B cell (primary cell): ENCODE measurements at regions not wholly inside any gene's neighbourhood (a gene's known extent, or its start where the extent isn't known, plus 50 kb on each side); places are given as distances from the start of the nearest gene placed in this dataset.

ENCODE experiments used
- ATAC-seq: fragments of 200-7000 bp; cut with Tn5 transposase; one replicate; pipeline ENCODE4 v1.10.0; 2021; ENCODE audit warnings: low read depth, mild to moderate bottlenecking, moderate number of reproducible peaks, moderate library complexity
- CTCF ChIA-PET: fragments of 350-600 bp; sonication (Branson Sonifier 250); formaldehyde crosslinking; loops from one replicate; lab custom pipeline; 2021; ENCODE audit warnings: antibody characterized with exemption, inconsistent platforms; lab: Charles Lee
- POLR2A ChIA-PET: fragments of 350-600 bp; sonication (Branson Sonifier 250); formaldehyde crosslinking; loops from one replicate; lab custom pipeline; 2021; ENCODE audit warnings: antibody characterized with exemption; lab: Charles Lee
- DNase-seq: peaks from one replicate; pipeline ENCODE4 v3.0.0; 2013
- H2AFZ ChIP-seq: 2 replicates; pipeline ENCODE4 v1.6.1; 2012; ENCODE audit warnings: mild to moderate bottlenecking, low read depth, low read length; ENCODE audit not compliant: insufficient read depth, poor library complexity, severe bottlenecking
- H3K27ac ChIP-seq, 2 donors: 1 replicate in 1 of 2; 2 replicates in 1 of 2; pipeline ENCODE4 v1.5.1; 2012 to 2013; ENCODE audit warnings: low read length in 2 of 2, mild to moderate bottlenecking in 2 of 2, moderate library complexity in 1 of 2
- H3K27me3 ChIP-seq, 4 experiments: fragments of 200-600 bp in 1 of 4; sonication (generic) in 1 of 4; replicated peaks in 1 of 4; 1 replicate in 2 of 4; 2 replicates in 2 of 4; pipeline versions ENCODE4 v1.6.1 to v1.7.0; 2013 to 2016; ENCODE audit warnings: low read length in 3 of 4, mild to moderate bottlenecking in 2 of 4, mixed read lengths in 1 of 4, moderate library complexity in 1 of 4; ENCODE audit not compliant: insufficient read depth in 4 of 4, control insufficient read depth in 3 of 4; ENCODE audit errors: control extremely low read depth in 1 of 4
- H3K36me3 ChIP-seq, 2 experiments: replicated peaks in 1 of 2; 1 replicate in 1 of 2; 2 replicates in 1 of 2; pipeline versions ENCODE4 v1.6.1 to v1.7.1; 2013; ENCODE audit warnings: low read length in 1 of 2; ENCODE audit not compliant: insufficient read depth in 2 of 2, control insufficient read depth in 1 of 2; ENCODE audit errors: control extremely low read depth in 1 of 2, extremely low read depth in 1 of 2
- H3K4me1 ChIP-seq, 2 donors: fragments of 200-600 bp in 1 of 2; sonication (generic) in 1 of 2; 1 replicate in 1 of 2; 2 replicates in 1 of 2; pipeline versions ENCODE4 v1.5.1 to v1.6.1; 2013 to 2017; ENCODE audit warnings: low read length in 2 of 2; ENCODE audit not compliant: control insufficient read depth in 2 of 2, insufficient read depth in 2 of 2
- H3K4me2 ChIP-seq: replicated peaks from 2 replicates; pipeline ENCODE3; 2012; ENCODE audit warnings: mild to moderate bottlenecking, low read depth, low read length; ENCODE audit not compliant: poor library complexity, severe bottlenecking
- H3K4me3 ChIP-seq, 5 experiments: fragments of 200-600 bp in 1 of 5; sonication (generic) in 1 of 5; 1 replicate in 3 of 5; 2 replicates in 2 of 5; pipeline versions ENCODE4 v1.5.1 to v1.7.0; 2011 to 2016; ENCODE audit warnings: low read length in 4 of 5, mild to moderate bottlenecking in 4 of 5, low read depth in 2 of 5, control low read depth in 1 of 5, moderate library complexity in 1 of 5; ENCODE audit not compliant: insufficient read depth in 1 of 5; ENCODE audit errors: control extremely low read depth in 1 of 5, extremely low read depth in 1 of 5
- H3K79me2 ChIP-seq: fragments of 200-600 bp; sonication (generic); one replicate; pipeline ENCODE4 v1.6.0; 2016; ENCODE audit warnings: low read length; ENCODE audit not compliant: control insufficient read depth, insufficient read depth
- H3K9ac ChIP-seq: fragments of 200-600 bp; sonication (generic); 2 replicates; pipeline ENCODE4 v1.6.1; 2017; ENCODE audit warnings: mild to moderate bottlenecking, low read length, moderate library complexity
- H3K9me3 ChIP-seq, 3 donors: one replicate each; pipeline versions ENCODE4 v1.6.1 to v1.7.1; 2013; ENCODE audit warnings: low read length in 2 of 3; ENCODE audit not compliant: control insufficient read depth in 2 of 3, insufficient read depth in 1 of 3; ENCODE audit errors: control extremely low read depth in 1 of 3
- H4K20me1 ChIP-seq: 2 replicates; pipeline ENCODE4 v1.6.0; 2012; ENCODE audit warnings: mild to moderate bottlenecking, low read length; ENCODE audit not compliant: insufficient read depth, control insufficient read depth, poor library complexity, severe bottlenecking
- H3K27ac Mint-ChIP-seq: one replicate; pipeline ENCODE4 v1.8.0; 2021; ENCODE audit warnings: mixed read lengths
- H3K27me3 Mint-ChIP-seq: one replicate; pipeline ENCODE4 v1.8.0; 2021; ENCODE audit warnings: mixed read lengths
- H3K4me1 Mint-ChIP-seq: one replicate; pipeline ENCODE4 v1.8.0; 2021; ENCODE audit warnings: mixed read lengths
- H3K4me3 Mint-ChIP-seq: one replicate; pipeline ENCODE4 v1.8.0; 2021; ENCODE audit warnings: mixed read lengths
- H3K9me3 Mint-ChIP-seq: one replicate; pipeline ENCODE4 v1.8.0; 2022; ENCODE audit warnings: mixed read lengths; ENCODE audit not compliant: insufficient read depth
- CTCF ChIP-seq: fragments of 200-600 bp; IDR thresholded peaks from one replicate; pipeline ENCODE4 v1.8.0; 2022; ENCODE audit warnings: antibody characterized with exemption, mild to moderate bottlenecking
- EZH2 ChIP-seq: IDR thresholded peaks from 2 replicates; pipeline ENCODE4 v1.6.1; 2012; ENCODE audit warnings: borderline replicate concordance, low read depth, mild to moderate bottlenecking, moderate library complexity, low read length; ENCODE audit not compliant: insufficient read depth, poor library complexity, severe bottlenecking
- WGBS: methylation state at CpG from one replicate; pipeline ENCODE4 v1.1.5; 2013; ENCODE audit warnings: missing lambda C conversion rate; ENCODE audit not compliant: insufficient coverage; 5-methylcytosine and 5-hydroxymethylcytosine counted together
- intact Hi-C: fragments of 100-400 bp; cut with micrococcal nuclease; formaldehyde crosslinking; loops from one replicate; pipeline ENCODE4 v1.10.0; 2022

GRCh38 chr3:25099666-25100065 is 328.4 kb upstream of the RARB start:
- DNase-seq (no peak), ATAC-seq (no peak)
- TF ChIP-seq CTCF (no peak), EZH2 (no peak)
- Histone ChIP-seq H3K4me1 (no peaks in the 10 kb centered on the region), H3K79me2 (no peaks in the 10 kb centered on the region), H3K4me3 (no peak overlapping the region), H3K9me3 (no peaks in the 10 kb centered on the region), H3K9ac (no peak overlapping the region), H3K36me3 (no peaks in the 10 kb centered on the region), H2AFZ (no peak overlapping the region), H4K20me1 (no peaks in the 10 kb centered on the region), H3K27ac (no peak overlapping the region), H3K27me3 (no peaks in the 10 kb centered on the region), H3K4me2 (no peak overlapping the region)
- no peak overlapping the region for H3K27ac Mint-ChIP-seq
- H3K27me3 Mint-ChIP-seq, result no peaks in the 10 kb centered on the region
- no peaks in the 10 kb centered on the region for H3K9me3 Mint-ChIP-seq
- intact Hi-C loops, result no loop called here
- POLR2A ChIA-PET, result no interaction called here
- H3K4me1 Mint-ChIP-seq, result no peaks in the 10 kb centered on the region
- 85% methylated on average over 7 of the region's 9 CpGs for WGBS
- H3K4me3 Mint-ChIP-seq, result no peak overlapping the region
- CTCF ChIA-PET, result no interaction called here

- Histone ChIP-seq H3K79me2 (no peaks in the 10 kb centered on the region), H3K9me3 (no peaks in the 10 kb centered on the region), H3K4me1 (no peaks in the 10 kb centered on the region), H2AFZ (no peak overlapping the region), H3K9ac (no peak overlapping the region), H3K27me3 (no peaks in the 10 kb centered on the region), H3K4me2 (no peak overlapping the region), H3K36me3 (no peaks in the 10 kb centered on the region), H3K4me3 (no peak overlapping the region), H4K20me1 (no peaks in the 10 kb centered on the region), H3K27ac (no peak overlapping the region)
- Mint-ChIP-seq H3K27ac (no peak overlapping the region), H3K4me1 (no peaks in the 10 kb centered on the region), H3K4me3 (no peak overlapping the region), H3K27me3 (no peaks in the 10 kb centered on the region), H3K9me3 (no peaks in the 10 kb centered on the region)
- intact Hi-C loops, result no loop called here
- ChIA-PET POLR2A (no interaction called here), CTCF (no interaction called here)
- ATAC-seq, result no peak
- no peak for TF ChIP-seq EZH2
- no peak for TF ChIP-seq CTCF
- WGBS, result no CpG with 5 or more reads among the region's 3 CpGs
- DNase-seq, result no peak
These were observed 324.7 kb upstream of the RARB start for GRCh38 chr3:25103391-25103790.
